D721Med (cell line): ENCODE measurements at regions not wholly inside any gene's neighbourhood (a gene's known extent, or its start where the extent isn't known, plus 50 kb on each side); places are given as distances from the start of the nearest gene placed in this dataset.

Source experiments
- DNase-seq: peaks from one replicate; pipeline ENCODE4 v3.0.0; 2011; ENCODE audit warnings: low spot score; ENCODE audit not compliant: insufficient read length
- FAIRE-seq: peaks from 2 replicates; lab custom pipeline; 2011; peaks lifted over from hg19 to GRCh38; lab: Jason Lieb, UNC
- TF ChIP-seq, protein P1 (sequence below): IDR thresholded peaks from 2 replicates; pipeline ENCODE4 v1.5.1; 2012; ENCODE audit warnings: mild to moderate bottlenecking, control low read depth; ENCODE audit not compliant: insufficient read depth; ENCODE audit errors: missing control alignments

DNA sequence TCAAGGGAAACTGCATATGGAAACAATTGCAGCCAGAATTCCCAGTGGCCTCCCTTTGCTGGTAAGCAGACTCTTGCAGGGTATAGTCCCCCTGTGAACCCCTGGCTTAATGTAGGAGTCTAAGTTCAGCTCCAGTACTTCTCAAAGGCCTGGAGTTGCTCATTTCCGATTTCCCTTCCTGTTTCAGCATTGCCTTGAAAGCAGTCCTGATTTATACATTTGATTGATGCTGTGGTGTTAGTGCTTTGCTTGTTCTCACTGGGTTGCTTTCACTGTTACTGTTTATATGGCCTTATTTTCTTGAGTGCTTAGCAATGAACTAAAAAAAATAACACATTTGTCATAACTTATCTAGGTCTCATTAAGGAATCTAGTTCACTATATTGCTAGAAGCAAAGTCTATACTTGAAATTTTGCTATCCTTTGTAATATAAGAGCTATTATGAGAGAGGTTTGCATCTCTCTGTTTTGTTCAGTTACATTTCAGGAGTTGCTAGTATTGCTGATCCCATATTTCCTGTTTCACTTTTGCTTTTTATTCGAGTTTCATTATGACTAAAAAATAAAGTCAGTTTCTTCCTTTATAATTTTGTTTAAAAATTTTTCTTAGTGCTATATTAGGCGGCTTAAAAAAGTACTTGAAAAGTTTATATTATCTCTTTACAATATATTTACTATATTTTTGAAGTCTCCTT, 122.4 kb upstream of the NMUR2 start:
- TF ChIP-seq, protein P1, sequence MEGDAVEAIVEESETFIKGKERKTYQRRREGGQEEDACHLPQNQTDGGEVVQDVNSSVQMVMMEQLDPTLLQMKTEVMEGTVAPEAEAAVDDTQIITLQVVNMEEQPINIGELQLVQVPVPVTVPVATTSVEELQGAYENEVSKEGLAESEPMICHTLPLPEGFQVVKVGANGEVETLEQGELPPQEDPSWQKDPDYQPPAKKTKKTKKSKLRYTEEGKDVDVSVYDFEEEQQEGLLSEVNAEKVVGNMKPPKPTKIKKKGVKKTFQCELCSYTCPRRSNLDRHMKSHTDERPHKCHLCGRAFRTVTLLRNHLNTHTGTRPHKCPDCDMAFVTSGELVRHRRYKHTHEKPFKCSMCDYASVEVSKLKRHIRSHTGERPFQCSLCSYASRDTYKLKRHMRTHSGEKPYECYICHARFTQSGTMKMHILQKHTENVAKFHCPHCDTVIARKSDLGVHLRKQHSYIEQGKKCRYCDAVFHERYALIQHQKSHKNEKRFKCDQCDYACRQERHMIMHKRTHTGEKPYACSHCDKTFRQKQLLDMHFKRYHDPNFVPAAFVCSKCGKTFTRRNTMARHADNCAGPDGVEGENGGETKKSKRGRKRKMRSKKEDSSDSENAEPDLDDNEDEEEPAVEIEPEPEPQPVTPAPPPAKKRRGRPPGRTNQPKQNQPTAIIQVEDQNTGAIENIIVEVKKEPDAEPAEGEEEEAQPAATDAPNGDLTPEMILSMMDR = no peak
- no peak for DNase-seq
- FAIRE-seq = no peak

DNA sequence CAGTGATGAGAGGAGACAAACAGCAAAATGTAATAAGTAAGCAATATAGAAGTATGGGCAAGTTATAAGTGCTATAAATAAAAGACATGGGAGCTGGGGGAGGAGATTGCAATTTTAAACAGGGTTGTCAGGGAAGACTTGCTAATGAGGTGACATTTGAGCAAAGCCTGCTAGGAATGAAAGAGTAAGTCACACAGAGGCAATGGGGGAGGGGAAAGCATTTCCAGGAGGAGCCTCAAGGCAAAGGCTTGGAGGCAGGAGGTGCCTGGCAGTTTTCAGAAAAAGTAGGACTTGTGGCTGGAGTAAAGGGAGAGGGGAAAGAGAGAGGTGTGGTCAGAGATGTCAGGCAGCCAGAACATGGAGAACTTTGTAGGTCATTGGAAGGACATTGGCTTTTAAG, 124.4 kb upstream of the NMUR2 start:
- TF ChIP-seq, protein P1 = no peak
- DNase-seq (no peak), FAIRE-seq (no peak)

DNA sequence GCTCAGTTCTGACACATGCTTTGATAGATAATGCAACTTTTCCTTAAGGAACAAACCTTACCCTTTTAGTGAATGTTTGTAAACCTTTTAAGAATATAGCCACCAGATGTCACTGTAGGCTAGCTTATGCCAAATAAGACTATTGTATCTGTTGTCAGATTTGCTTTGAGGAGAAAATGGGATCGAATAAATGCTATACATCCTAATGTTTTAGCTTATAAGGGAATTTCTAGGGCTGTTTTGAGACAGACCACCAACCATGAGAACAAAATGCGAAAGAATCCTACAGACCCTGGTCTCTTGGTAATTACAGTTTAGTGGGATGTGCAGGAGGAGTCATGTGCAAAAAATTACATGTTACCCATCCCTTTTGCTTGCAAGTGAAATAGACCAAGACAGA, 127.6 kb upstream of the NMUR2 start:
- TF ChIP-seq, protein P1 = peak; percentile 68
- FAIRE-seq (peak; percentile 68), DNase-seq (no peak)

DNA sequence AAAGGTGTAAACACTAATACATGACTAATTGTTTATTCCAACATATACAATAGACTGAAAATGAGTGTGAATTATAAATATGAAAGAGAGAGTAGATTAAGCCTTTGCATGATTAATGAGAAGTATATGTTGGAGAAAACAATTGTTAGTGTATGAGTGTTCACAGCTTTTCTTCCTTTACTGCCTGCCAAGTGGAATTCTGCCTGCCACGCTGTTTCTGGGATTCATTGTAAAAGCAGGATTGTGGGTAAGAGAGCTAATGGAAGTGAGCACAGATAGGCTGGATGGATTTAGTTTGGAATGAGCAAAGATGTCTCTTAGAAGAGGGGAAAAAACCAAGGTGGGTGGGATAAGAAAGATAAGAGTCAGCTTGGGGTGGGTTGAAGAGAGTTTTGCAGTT, 129.6 kb upstream of the NMUR2 start:
- FAIRE-seq = no peak
- TF ChIP-seq, protein P1 = no peak

DNA sequence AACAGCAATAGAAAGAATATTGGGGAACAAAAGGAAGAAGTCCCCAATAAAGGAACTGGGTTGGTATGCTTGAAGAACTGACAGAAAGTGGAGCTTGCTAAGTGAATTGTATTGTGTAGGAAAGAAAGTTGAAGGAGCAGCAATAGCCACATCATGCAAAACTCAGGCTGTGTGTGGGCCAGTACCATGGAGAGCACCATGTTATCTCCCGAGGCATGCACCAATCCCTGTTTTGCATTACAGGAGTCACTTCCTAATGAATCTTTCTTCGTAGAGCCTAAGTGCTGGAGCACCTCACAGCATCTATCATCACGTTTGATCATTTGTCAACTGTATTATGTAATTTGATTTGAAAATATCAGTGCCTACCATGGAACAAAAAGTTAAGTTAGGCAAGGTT, 137.7 kb upstream of the NMUR2 start:
- TF ChIP-seq, protein P1 = no peak
- DNase-seq (no peak), FAIRE-seq (no peak)

More for the DNA sequence above, 129.6 kb upstream of the NMUR2 start:
- no peak for DNase-seq

DNA sequence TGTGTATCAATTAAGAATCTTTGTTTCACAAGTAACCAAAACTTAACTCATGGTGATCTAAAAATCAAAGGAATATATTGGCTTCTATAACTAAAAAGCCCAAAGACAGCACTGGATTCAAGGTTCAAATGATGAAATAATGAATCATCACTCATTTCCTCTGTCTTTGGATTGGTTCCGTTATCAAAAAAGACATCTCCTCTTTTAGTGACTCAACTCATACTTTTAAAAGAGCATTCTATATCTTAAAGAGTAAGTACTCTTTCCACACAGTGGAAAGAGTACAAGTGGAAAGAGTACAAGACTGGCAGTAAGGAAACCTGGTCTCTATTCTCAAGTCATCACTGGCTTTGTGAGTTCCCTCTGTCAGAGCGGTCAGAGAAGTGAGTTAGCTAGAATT, 141.4 kb upstream of the NMUR2 start:
- DNase-seq = no peak
- TF ChIP-seq, protein P1 = no peak
- FAIRE-seq = no peak

DNA sequence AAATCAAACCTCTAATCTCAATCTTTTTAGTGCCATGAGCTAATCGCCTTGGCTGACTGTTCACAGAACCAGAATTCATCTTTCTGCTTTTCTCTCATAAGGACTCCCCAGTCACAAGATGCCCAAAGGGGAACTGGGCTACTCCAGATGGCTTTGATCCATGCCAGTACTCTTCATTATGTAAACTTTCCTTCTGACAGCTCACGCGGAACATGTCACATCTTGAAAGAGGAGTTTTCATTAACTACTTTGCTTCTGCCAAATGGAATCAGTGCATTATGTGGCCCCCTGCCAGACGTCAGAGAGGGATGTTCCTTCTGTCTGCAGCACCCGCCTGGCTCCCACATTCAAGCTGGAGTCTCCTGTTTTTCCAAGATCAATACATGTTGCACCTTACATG, 142.1 kb upstream of the NMUR2 start:
- no peak for DNase-seq
- TF ChIP-seq, protein P1 = no peak
- no peak for FAIRE-seq
